ENCODE measurements at regions not wholly inside any gene's neighbourhood (a gene's known extent, or its start where the extent isn't known, plus 50 kb on each side); places are given as distances from the start of the nearest gene placed in this dataset.

- no peak for DNase-seq (ENCODE audit: low spot score)
Observed at GRCh38 chrX:10288373-10288975, 131.7 kb downstream of the CLCN4 start.

GRCh38 chrX:10296576-10296975 is 139.8 kb downstream of the CLCN4 start:
- DNase-seq (ENCODE audit: low spot score): peak; percentile 2

- no peak for DNase-seq (ENCODE audit: low spot score)
Observed at GRCh38 chrX:10310511-10310910, 153.7 kb downstream of the CLCN4 start.

- DNase-seq (ENCODE audit: low spot score): no peak
Observed at GRCh38 chrX:10314530-10315104, 157.8 kb downstream of the CLCN4 start.

GRCh38 chrX:10325611-10326010 is 168.8 kb downstream of the CLCN4 start:
- no peak for DNase-seq (ENCODE audit: low spot score)

- DNase-seq (ENCODE audit: low spot score): no peak
Observed at GRCh38 chrX:10326578-10326977, 169.8 kb downstream of the CLCN4 start.

GRCh38 chrX:10327651-10328050 is 170.9 kb downstream of the CLCN4 start:
- no peak for DNase-seq (ENCODE audit: low spot score)

GRCh38 chrX:10329984-10330383 is 173.2 kb downstream of the CLCN4 start:
- no peak for DNase-seq (ENCODE audit: low spot score)

- no peak for DNase-seq (ENCODE audit: low spot score)
Observed at GRCh38 chrX:10341309-10341708, 184.5 kb downstream of the CLCN4 start.

- DNase-seq (ENCODE audit: low spot score): no peak
Observed at GRCh38 chrX:10350221-10350620, 193.4 kb downstream of the CLCN4 start.

- DNase-seq (ENCODE audit: low spot score): no peak
Observed at GRCh38 chrX:10350981-10351380, 194.2 kb downstream of the CLCN4 start.

GRCh38 chrX:10352536-10352935 is 195.8 kb downstream of the CLCN4 start:
- no peak for DNase-seq (ENCODE audit: low spot score)

- DNase-seq (ENCODE audit: low spot score): peak; percentile 3
Observed at GRCh38 chrX:10356979-10357378, 200.2 kb downstream of the CLCN4 start.

- no peak for DNase-seq (ENCODE audit: low spot score)
Observed at GRCh38 chrX:10358958-10359357, 202.2 kb downstream of the CLCN4 start.

- no peak for DNase-seq (ENCODE audit: low spot score)
Observed at GRCh38 chrX:10360116-10360515, 203.3 kb downstream of the CLCN4 start.

GRCh38 chrX:10365532-10366265 is 208.9 kb downstream of the CLCN4 start:
- DNase-seq (ENCODE audit: low spot score): no peak

GRCh38 chrX:10367406-10367805 is 210.6 kb downstream of the CLCN4 start:
- no peak for DNase-seq (ENCODE audit: low spot score)

GRCh38 chrX:10370976-10371375 is 214.2 kb downstream of the CLCN4 start:
- DNase-seq (ENCODE audit: low spot score): no peak

- DNase-seq (ENCODE audit: low spot score): no peak
Observed at GRCh38 chrX:10377427-10377826, 220.7 kb downstream of the CLCN4 start.

- DNase-seq (ENCODE audit: low spot score): no peak
Observed at GRCh38 chrX:10379878-10380277, 223.1 kb downstream of the CLCN4 start.

GRCh38 chrX:10380300-10380699 is 223.5 kb downstream of the CLCN4 start:
- no peak for DNase-seq (ENCODE audit: low spot score)

GRCh38 chrX:10381193-10381592 is 224.4 kb downstream of the CLCN4 start:
- no peak for DNase-seq (ENCODE audit: low spot score)

GRCh38 chrX:10387011-10387410 is 230.2 kb downstream of the CLCN4 start:
- DNase-seq (ENCODE audit: low spot score): peak; percentile 14

- DNase-seq (ENCODE audit: low spot score): no peak
Observed at GRCh38 chrX:10390187-10390586, 230.2 kb downstream of the MID1 start.

Measured in hepatic stellate cell (primary cell).